ENCODE measurements at regions not wholly inside any gene's neighbourhood (a gene's known extent, or its start where the extent isn't known, plus 50 kb on each side); places are given as distances from the start of the nearest gene placed in this dataset.

DNA sequence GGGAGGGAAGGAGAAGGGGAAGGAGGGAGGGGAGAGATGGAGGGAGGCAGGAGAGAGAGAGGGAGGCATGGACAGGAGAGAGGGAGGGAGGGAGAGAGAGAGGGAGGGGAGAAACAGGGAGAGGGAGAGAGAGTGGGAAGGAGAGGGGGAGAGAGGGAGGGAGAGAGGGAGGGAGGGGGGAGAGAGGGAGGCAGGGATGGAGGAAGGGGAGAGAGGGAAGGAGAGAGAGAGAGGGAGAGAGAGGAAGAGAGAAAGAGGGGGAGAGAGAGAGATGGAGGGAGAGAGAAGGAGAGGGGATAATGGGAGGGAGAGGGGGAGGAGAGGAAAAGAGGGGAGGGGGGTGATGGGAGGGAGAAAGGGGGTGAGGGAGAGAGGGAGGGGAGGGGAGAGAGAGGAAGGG is 86.8 kb upstream of the VSTM2B start:
- Histone ChIP-seq H3K9ac (ENCODE audit: low read depth, low read length) (no peak overlapping the region), H3K9me3 (ENCODE audit: control insufficient read depth, insufficient read depth, low read length) (no peaks in the 10 kb centered on the region), H3K36me3 (ENCODE audit: insufficient read depth, low read length) (no peaks in the 10 kb centered on the region), H3K4me1 (ENCODE audit: insufficient read depth, low read length) (no peaks in the 10 kb centered on the region)

DNA sequence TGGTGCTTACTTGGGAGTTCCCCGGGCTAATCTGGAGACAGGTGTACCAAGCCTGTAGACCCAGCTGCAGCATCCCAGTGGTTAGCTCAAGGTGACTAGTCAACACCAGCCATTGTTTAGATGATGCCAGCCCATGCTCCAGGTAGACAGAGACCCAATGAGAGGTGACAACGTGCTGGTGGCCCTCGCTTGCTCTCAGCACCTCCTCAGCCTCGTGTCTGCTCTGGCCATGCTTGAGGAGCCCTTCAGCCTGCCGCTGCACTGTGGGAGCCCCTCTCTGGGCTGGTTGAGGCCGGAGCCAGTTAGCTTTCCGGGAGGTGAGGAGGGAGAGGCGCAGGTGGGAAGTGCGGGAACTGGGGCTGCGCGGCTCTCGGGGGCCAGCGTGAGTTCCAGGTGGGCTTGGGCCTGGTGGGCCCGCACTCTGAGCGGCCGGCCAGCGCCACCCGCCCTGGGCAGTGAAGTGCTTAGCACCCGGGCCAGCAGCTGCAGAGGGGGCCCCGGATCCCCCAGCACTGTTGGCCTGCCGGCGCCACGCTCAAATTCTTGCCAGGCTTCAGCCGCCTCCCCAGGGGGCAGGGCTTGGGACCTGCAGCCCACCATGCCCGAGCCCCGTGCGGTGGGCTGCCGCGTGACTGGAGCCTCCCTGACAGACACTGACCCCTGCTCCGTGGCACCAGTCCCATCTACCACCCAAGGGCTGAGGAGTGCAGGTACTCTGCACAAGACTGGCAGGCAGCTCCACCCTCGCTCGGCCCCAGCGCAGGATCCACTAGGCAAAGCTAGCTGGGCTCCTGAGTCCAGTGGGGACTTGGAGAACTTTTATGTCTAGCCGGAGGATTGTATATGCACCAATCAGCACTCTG is 85.9 kb upstream of the VSTM2B start:
- no peaks in the 10 kb centered on the region for H3K36me3 ChIP-seq (ENCODE audit: insufficient read depth, low read length)
- H3K9ac ChIP-seq (ENCODE audit: low read depth, low read length), result no peak overlapping the region
- no peaks in the 10 kb centered on the region for H3K4me1 ChIP-seq (ENCODE audit: insufficient read depth, low read length)
- no peaks in the 10 kb centered on the region for H3K9me3 ChIP-seq (ENCODE audit: control insufficient read depth, insufficient read depth, low read length)

GRCh38 chr19:29442094-29442493 is 83.7 kb upstream of the VSTM2B start:
- H3K9me3 ChIP-seq (ENCODE audit: control insufficient read depth, insufficient read depth, low read length), result no peaks in the 10 kb centered on the region
- no peaks in the 10 kb centered on the region for H3K4me1 ChIP-seq (ENCODE audit: insufficient read depth, low read length)
- H3K36me3 ChIP-seq (ENCODE audit: insufficient read depth, low read length), result no peaks in the 10 kb centered on the region
- H3K9ac ChIP-seq (ENCODE audit: low read depth, low read length), result no peak overlapping the region

DNA sequence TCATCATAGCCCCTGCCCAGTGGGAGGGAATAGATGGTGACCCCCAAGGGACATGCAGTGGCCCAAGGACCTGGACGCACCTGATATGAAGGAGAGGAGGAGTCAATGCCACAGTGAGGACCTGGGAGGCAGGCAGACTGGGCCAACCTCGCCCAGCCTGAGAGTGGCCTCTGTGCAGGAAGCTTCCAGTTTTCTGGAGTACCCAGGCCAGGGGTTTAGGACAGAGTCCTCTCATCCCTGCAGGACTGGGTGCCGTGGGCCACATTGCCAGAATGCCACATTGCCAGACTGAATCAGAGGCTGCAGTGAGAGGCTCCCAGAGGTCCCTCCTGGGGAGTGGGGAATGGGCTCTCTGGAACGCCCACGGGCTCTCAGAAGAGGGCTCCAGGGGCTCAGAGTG is 82.9 kb upstream of the VSTM2B start:
- Histone ChIP-seq H3K9ac (ENCODE audit: low read depth, low read length) (no peak overlapping the region), H3K4me1 (ENCODE audit: insufficient read depth, low read length) (no peaks in the 10 kb centered on the region), H3K9me3 (ENCODE audit: control insufficient read depth, insufficient read depth, low read length) (no peaks in the 10 kb centered on the region), H3K36me3 (ENCODE audit: insufficient read depth, low read length) (no peaks in the 10 kb centered on the region)

GRCh38 chr19:29445246-29445645 is 80.5 kb upstream of the VSTM2B start:
- no peaks in the 10 kb centered on the region for H3K4me1 ChIP-seq (ENCODE audit: insufficient read depth, low read length)
- H3K9me3 ChIP-seq (ENCODE audit: control insufficient read depth, insufficient read depth, low read length), result no peaks in the 10 kb centered on the region
- H3K36me3 ChIP-seq (ENCODE audit: insufficient read depth, low read length), result no peaks in the 10 kb centered on the region
- no peak overlapping the region for H3K9ac ChIP-seq (ENCODE audit: low read depth, low read length)

DNA sequence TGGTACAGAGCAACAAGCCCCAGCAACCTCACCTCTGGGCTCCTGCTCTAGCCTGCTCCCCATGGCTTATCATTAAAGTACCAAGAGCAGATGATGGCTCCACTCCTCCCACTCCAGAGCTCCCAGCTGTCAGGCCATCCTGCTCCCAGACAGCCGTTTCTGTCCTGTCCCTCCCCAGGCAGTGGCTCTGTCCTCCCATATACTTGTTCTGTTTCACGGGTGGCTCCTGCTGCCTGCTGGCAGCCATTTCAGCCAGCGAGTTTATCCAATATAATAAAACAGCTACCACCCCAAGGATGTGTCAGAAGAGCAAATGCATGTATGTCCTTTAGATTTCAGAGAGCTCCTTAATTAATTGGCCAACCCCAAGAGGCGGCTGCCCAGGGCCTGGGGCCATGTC is 79.4 kb upstream of the VSTM2B start:
- Histone ChIP-seq H3K9ac (ENCODE audit: low read depth, low read length) (no peak overlapping the region), H3K9me3 (ENCODE audit: control insufficient read depth, insufficient read depth, low read length) (no peaks in the 10 kb centered on the region), H3K36me3 (ENCODE audit: insufficient read depth, low read length) (no peaks in the 10 kb centered on the region), H3K4me1 (ENCODE audit: insufficient read depth, low read length) (no peaks in the 10 kb centered on the region)

GRCh38 chr19:29448046-29448445 is 77.7 kb upstream of the VSTM2B start:
- no peaks in the 10 kb centered on the region for H3K36me3 ChIP-seq (ENCODE audit: insufficient read depth, low read length)
- H3K4me1 ChIP-seq (ENCODE audit: insufficient read depth, low read length), result no peaks in the 10 kb centered on the region
- H3K9ac ChIP-seq (ENCODE audit: low read depth, low read length), result no peak overlapping the region
- H3K9me3 ChIP-seq (ENCODE audit: control insufficient read depth, insufficient read depth, low read length), result no peaks in the 10 kb centered on the region

GRCh38 chr19:29449371-29449770 is 76.4 kb upstream of the VSTM2B start:
- H3K9ac ChIP-seq (ENCODE audit: low read depth, low read length), result no peak overlapping the region
- H3K4me1 ChIP-seq (ENCODE audit: insufficient read depth, low read length), result no peaks in the 10 kb centered on the region
- no peaks in the 10 kb centered on the region; the same call in 1 of the 2 replicates for H3K9me3 ChIP-seq (ENCODE audit: control insufficient read depth, insufficient read depth, low read length)
- H3K36me3 ChIP-seq (ENCODE audit: insufficient read depth, low read length), result no peaks in the 10 kb centered on the region

GRCh38 chr19:29450306-29450705 is 75.5 kb upstream of the VSTM2B start:
- Histone ChIP-seq H3K9ac (ENCODE audit: low read depth, low read length) (no peak overlapping the region), H3K36me3 (ENCODE audit: insufficient read depth, low read length) (no peaks in the 10 kb centered on the region), H3K9me3 (ENCODE audit: control insufficient read depth, insufficient read depth, low read length) (no peaks in the 10 kb centered on the region; the same call in 1 of the 2 replicates), H3K4me1 (ENCODE audit: insufficient read depth, low read length) (no peaks in the 10 kb centered on the region)

DNA sequence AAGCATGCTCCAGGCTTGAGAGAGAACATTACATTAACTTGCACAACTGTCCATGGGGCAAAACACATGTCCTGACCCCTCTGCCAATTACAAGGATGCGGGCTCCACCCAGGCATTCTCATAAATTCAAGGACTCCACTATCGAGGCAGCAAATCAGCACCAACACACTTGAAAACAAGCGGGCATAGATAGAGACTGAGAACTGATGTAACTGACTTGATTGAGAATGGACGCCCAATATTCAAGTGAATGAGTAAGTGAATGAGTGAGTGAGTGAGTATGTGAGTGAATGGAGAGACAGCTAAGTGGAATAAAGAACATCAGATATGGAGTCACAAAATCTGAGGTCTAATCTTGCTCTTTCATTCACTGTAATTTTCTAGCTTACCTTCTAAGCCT is 75.0 kb upstream of the VSTM2B start:
- H3K9ac ChIP-seq (ENCODE audit: low read depth, low read length), result no peak overlapping the region
- H3K4me1 ChIP-seq (ENCODE audit: insufficient read depth, low read length), result no peaks in the 10 kb centered on the region
- no peaks in the 10 kb centered on the region for H3K36me3 ChIP-seq (ENCODE audit: insufficient read depth, low read length)
- H3K9me3 ChIP-seq (ENCODE audit: control insufficient read depth, insufficient read depth, low read length), result no peaks in the 10 kb centered on the region; the same call in 1 of the 2 replicates

GRCh38 chr19:29454109-29454508 is 71.7 kb upstream of the VSTM2B start:
- Histone ChIP-seq H3K9me3 (ENCODE audit: control insufficient read depth, insufficient read depth, low read length) (no peaks in the 10 kb centered on the region; the same call in 1 of the 2 replicates), H3K4me1 (ENCODE audit: insufficient read depth, low read length) (no peaks in the 10 kb centered on the region), H3K36me3 (ENCODE audit: insufficient read depth, low read length) (no peaks in the 10 kb centered on the region), H3K9ac (ENCODE audit: low read depth, low read length) (no peak overlapping the region)

GRCh38 chr19:29457413-29457812 is 68.4 kb upstream of the VSTM2B start:
- H3K36me3 ChIP-seq (ENCODE audit: insufficient read depth, low read length), result no peaks in the 10 kb centered on the region
- no peaks in the 10 kb centered on the region; the same call in 1 of the 2 replicates for H3K9me3 ChIP-seq (ENCODE audit: control insufficient read depth, insufficient read depth, low read length)
- no peaks in the 10 kb centered on the region for H3K4me1 ChIP-seq (ENCODE audit: insufficient read depth, low read length)
- no peak overlapping the region for H3K9ac ChIP-seq (ENCODE audit: low read depth, low read length)

DNA sequence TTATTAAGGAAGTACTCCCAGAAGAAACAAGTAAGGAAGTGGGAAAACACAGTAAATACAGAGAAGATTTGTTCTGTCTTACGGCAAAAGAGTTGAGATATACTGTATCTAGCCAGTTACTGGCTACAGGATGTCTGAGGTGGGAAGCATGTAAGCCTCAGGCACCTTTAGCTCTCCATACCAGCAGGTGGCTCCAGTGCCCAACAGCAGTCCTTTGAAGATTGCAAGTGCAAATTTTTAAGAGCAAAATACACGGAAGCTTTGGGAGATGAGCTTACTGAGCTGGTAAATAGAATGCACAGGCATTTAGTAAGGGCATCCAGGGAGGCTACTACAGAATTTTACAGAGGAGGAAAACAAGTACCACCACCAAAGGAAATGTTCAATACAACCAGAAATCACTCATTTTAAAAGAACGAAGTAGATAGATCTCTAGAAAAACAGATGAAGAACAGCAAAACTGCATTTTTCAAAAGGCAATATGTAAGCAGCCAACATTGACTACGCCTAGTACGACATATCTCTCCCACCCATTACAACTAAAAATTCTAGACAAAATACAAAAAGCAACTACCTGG is 57.9 kb upstream of the VSTM2B start:
- Histone ChIP-seq H3K9ac (ENCODE audit: low read depth, low read length) (no peak overlapping the region), H3K4me1 (ENCODE audit: insufficient read depth, low read length) (no peaks in the 10 kb centered on the region), H3K36me3 (ENCODE audit: insufficient read depth, low read length) (no peaks in the 10 kb centered on the region), H3K9me3 (ENCODE audit: control insufficient read depth, insufficient read depth, low read length) (no peaks in the 10 kb centered on the region)

- Histone ChIP-seq H3K9me3 (ENCODE audit: control insufficient read depth, insufficient read depth, low read length) (no peaks in the 10 kb centered on the region; the same call in 1 of the 2 replicates), H3K36me3 (ENCODE audit: insufficient read depth, low read length) (no peaks in the 10 kb centered on the region), H3K9ac (ENCODE audit: low read depth, low read length) (no peak overlapping the region), H3K4me1 (ENCODE audit: insufficient read depth, low read length) (no peaks in the 10 kb centered on the region)
These were observed 50.3 kb upstream of the VSTM2B start for GRCh38 chr19:29475469-29475868.

Measured in ES-I3 (cell line).